GM23338 (cell line): ENCODE measurements at regions not wholly inside any gene's neighbourhood (a gene's known extent, or its start where the extent isn't known, plus 50 kb on each side); places are given as distances from the start of the nearest gene placed in this dataset.

Source experiments
- CREB1 ChIP-seq: fragments of 250-450 bp; sonication (Bioruptor Pico); IDR thresholded peaks from 2 replicates; pipeline ENCODE4 v1.5.0; 2020; ENCODE audit warnings: low read depth, mild to moderate bottlenecking, moderate library complexity
- CTCF ChIP-seq, 2 experiments: fragments of 200-600 bp in 1 of 2; sonication (generic) in 1 of 2; conservative IDR thresholded peaks; 2 replicates each; pipeline versions ENCODE4 v1.5.1 to v1.6.1; 2016 to 2017; ENCODE audit warnings: antibody characterized with exemption in 2 of 2, low read depth in 2 of 2, mild to moderate bottlenecking in 2 of 2, moderate library complexity in 1 of 2
- EZH2 ChIP-seq: fragments of 200-600 bp; sonication (generic); IDR thresholded peaks from one replicate; pipeline ENCODE4 v1.8.0; 2017; ENCODE audit warnings: antibody characterized with exemption, mild to moderate bottlenecking, low read depth; ENCODE audit not compliant: unreplicated experiment
- EZH2phosphoT487 ChIP-seq: fragments of 200-600 bp; sonication (generic); IDR thresholded peaks from one replicate; pipeline ENCODE4 v1.8.1; 2018; ENCODE audit warnings: antibody characterized with exemption; ENCODE audit not compliant: unreplicated experiment
- JUNB ChIP-seq: IDR thresholded peaks from one replicate; pipeline ENCODE4 v1.6.1; 2016; ENCODE audit warnings: antibody characterized with exemption; ENCODE audit not compliant: unreplicated experiment
- POLR2AphosphoS5 ChIP-seq: IDR thresholded peaks from 2 replicates; pipeline ENCODE4 v1.6.1; 2016; ENCODE audit warnings: antibody characterized with exemption, low read depth
- REST ChIP-seq: IDR thresholded peaks from one replicate; pipeline ENCODE4 v1.6.1; 2018; ENCODE audit warnings: antibody characterized with exemption; ENCODE audit not compliant: unreplicated experiment
- STAT1 ChIP-seq: IDR thresholded peaks from one replicate; pipeline ENCODE4 v1.6.1; 2016; ENCODE audit warnings: antibody characterized with exemption; ENCODE audit not compliant: unreplicated experiment
- ZNF331 ChIP-seq: fragments of 250-450 bp; sonication (Bioruptor Pico); IDR thresholded peaks from 2 replicates; pipeline ENCODE4 v1.5.0; 2020; ENCODE audit warnings: low read depth, mild to moderate bottlenecking, moderate library complexity
- TF ChIP-seq, protein P1 (sequence below): fragments of 250-450 bp; sonication (Bioruptor Pico); IDR thresholded peaks from 2 replicates; pipeline ENCODE4 v1.5.0; 2020; ENCODE audit warnings: mild to moderate bottlenecking, moderate library complexity

- TF ChIP-seq, protein P1, sequence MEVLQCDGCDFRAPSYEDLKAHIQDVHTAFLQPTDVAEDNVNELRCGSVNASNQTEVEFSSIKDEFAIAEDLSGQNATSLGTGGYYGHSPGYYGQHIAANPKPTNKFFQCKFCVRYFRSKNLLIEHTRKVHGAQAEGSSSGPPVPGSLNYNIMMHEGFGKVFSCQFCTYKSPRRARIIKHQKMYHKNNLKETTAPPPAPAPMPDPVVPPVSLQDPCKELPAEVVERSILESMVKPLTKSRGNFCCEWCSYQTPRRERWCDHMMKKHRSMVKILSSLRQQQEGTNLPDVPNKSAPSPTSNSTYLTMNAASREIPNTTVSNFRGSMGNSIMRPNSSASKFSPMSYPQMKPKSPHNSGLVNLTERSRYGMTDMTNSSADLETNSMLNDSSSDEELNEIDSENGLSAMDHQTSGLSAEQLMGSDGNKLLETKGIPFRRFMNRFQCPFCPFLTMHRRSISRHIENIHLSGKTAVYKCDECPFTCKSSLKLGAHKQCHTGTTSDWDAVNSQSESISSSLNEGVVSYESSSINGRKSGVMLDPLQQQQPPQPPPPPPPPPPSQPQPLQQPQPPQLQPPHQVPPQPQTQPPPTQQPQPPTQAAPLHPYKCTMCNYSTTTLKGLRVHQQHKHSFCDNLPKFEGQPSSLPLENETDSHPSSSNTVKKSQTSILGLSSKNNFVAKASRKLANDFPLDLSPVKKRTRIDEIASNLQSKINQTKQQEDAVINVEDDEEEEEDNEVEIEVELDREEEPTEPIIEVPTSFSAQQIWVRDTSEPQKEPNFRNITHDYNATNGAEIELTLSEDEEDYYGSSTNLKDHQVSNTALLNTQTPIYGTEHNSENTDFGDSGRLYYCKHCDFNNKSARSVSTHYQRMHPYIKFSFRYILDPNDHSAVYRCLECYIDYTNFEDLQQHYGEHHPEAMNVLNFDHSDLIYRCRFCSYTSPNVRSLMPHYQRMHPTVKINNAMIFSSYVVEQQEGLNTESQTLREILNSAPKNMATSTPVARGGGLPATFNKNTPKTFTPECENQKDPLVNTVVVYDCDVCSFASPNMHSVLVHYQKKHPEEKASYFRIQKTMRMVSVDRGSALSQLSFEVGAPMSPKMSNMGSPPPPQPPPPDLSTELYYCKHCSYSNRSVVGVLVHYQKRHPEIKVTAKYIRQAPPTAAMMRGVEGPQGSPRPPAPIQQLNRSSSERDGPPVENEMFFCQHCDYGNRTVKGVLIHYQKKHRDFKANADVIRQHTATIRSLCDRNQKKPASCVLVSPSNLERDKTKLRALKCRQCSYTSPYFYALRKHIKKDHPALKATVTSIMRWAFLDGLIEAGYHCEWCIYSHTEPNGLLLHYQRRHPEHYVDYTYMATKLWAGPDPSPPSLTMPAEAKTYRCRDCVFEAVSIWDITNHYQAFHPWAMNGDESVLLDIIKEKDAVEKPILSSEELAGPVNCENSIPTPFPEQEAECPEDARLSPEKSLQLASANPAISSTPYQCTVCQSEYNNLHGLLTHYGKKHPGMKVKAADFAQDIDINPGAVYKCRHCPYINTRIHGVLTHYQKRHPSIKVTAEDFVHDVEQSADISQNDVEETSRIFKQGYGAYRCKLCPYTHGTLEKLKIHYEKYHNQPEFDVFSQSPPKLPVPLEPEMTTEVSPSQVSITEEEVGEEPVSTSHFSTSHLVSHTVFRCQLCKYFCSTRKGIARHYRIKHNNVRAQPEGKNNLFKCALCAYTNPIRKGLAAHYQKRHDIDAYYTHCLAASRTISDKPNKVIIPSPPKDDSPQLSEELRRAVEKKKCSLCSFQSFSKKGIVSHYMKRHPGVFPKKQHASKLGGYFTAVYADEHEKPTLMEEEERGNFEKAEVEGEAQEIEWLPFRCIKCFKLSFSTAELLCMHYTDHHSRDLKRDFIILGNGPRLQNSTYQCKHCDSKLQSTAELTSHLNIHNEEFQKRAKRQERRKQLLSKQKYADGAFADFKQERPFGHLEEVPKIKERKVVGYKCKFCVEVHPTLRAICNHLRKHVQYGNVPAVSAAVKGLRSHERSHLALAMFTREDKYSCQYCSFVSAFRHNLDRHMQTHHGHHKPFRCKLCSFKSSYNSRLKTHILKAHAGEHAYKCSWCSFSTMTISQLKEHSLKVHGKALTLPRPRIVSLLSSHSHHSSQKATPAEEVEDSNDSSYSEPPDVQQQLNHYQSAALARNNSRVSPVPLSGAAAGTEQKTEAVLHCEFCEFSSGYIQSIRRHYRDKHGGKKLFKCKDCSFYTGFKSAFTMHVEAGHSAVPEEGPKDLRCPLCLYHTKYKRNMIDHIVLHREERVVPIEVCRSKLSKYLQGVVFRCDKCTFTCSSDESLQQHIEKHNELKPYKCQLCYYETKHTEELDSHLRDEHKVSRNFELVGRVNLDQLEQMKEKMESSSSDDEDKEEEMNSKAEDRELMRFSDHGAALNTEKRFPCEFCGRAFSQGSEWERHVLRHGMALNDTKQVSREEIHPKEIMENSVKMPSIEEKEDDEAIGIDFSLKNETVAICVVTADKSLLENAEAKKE (CRISPR knock-in tag), result no peak
- TF ChIP-seq STAT1 (no peak), JUNB (no peak), EZH2phosphoT487 (no peak), POLR2AphosphoS5 (no peak), CTCF (conservative IDR thresholded peaks at IDR 0.05; ENCODE audit: low read depth in 2 of 2) (no peak), CREB1 (CRISPR knock-in tag) (no peak), REST (no peak), ZNF331 (no peak), EZH2 (no peak)
These were observed 87.3 kb downstream of the RTL3 start (continued) for GRCh38 chrX:78571849-78572248.
